RPMI7951 (cell line): ENCODE measurements at regions not wholly inside any gene's neighbourhood (a gene's known extent, or its start where the extent isn't known, plus 50 kb on each side); places are given as distances from the start of the nearest gene placed in this dataset.

Experiments used
- DNase-seq: peaks from one replicate; pipeline ENCODE4 v3.0.0-alpha.2; 2012; ENCODE audit warnings: low read depth

DNA sequence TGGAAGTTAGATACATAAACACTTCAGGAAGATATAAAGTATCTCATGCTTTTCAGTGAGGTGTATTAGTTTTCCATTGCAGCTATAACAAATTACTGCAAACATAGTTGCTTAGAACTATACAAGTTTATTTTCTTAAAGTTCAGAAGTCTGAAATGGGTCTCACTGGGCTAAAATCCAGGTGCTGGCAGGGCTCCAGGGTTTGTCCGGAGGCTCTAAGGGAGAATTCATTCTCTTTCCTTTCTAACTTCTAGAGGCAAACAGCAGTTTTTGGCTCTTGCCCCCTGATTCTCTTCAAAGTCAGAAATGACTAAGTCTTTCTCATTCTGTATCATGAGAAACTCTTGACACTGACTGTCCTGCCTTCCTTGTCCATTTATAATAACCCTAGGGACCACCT, 138.8 kb downstream of the AASDHPPT start:
- no peak for DNase-seq

DNA sequence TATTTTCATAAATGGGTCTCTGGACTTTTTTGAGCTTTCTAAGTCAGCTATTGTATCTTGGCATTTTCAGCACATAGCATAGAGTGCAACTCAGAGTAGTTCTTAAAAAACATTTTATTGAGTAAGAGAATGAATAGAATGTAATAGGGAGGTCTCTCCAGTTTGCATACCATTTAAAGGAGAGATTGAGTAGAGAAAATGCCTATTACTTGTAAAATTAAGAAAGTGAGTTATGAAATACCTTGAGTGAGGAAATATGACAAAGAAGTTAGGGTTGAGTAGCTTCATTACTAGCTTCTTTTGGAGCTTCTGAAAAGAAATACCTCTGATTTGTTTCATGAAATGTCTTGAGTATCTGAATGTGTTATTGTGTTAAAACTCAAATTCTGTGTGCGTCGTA, 140.0 kb downstream of the AASDHPPT start:
- no peak for DNase-seq

DNA sequence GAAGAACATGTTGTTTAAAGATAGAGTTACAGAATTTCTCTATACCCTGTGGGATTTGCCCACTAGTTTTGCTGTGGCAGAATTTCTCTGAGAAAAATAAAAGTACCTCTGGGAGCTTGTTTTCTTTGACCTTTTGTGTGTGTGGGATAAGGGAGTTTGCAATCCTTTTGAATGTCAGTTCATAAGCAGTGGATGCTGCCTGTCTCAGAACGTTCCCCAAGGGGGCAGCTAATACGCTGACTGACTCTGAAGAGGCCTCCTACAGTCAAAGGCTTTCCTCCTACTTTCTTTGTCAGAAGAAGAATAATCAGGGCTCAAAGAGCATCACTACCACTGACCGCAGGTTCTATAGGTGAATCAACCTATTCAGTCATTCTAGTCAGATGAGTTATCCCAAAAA, 140.6 kb downstream of the AASDHPPT start:
- DNase-seq, result no peak

DNA sequence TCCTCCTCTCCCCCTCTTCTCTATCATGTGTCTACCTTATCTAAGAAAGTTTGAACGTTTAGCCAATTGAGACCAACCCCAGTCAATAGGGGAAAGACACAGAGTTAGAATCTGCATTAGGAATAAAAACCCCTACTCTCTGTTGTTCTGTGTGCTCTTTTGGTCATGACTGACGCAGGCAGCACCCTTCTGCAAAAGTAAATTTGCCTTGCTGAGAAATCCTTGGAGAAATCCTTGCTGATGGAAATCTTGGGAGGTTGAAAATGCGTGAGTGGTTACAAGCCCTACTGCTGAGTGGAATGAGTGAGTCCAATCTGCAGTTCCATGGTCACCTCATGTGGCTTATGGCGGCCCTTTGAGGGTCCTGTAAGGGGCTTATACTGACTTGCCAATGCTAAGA, 145.2 kb downstream of the AASDHPPT start:
- DNase-seq, result no peak

DNA sequence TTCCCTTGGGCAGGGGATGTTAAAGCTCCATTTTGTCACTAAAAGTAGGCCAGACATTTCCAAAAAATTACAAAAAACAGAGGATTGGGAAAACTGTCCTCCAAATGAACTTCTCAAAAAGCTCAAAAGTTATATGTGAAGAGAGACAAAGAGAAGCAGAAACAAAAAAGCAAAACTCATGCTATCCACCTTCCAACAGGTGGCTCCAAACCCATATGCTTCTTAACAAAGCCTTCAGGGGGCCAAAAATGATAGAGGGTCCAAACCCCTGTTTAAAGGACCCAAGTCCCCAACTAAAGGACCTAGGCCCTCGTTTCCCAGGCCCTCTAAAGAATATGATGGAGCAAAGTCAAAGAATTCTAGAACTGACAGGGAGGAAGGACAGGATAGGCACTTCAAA, 146.7 kb downstream of the AASDHPPT start:
- no peak for DNase-seq

DNA sequence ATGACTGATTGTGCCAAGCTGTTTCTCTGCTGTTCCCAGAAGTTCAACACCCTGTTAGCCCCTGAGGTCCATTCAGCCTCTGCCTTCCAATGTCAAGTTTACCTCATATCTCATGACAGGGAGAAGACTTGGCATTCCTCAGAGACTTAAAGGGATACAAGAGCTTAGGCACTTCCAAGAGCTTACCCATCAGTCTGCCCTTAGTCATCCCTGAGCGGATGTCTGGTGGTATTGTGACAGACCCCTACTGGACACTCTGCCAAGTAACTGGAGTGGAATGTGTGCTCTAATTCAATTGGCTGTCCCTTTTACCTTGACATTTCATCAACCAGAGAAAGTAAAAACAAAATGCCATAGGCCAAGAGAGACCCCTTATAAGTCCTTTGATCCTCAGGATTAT, 151.5 kb downstream of the AASDHPPT start:
- DNase-seq, result peak; percentile 29

DNA sequence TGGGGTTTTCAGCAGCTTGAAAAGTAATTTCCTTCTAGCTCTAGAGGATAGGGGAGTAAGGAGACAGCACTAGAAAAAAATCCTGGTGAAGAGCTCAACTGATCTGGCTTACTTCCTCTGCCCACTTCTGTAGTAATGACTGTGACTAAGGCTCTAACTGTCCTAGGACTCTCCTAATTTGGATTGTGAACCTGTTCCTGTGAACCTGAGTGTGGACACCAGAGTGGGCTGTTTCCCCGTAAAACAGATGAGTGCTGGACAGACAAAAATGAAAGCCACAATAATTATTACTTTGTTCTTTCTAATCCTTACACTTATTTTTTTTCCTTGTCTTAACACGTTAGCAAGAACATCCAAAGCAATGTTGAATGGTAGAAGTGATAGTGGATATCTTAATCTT, 154.1 kb downstream of the AASDHPPT start:
- DNase-seq, result peak; percentile 35

DNA sequence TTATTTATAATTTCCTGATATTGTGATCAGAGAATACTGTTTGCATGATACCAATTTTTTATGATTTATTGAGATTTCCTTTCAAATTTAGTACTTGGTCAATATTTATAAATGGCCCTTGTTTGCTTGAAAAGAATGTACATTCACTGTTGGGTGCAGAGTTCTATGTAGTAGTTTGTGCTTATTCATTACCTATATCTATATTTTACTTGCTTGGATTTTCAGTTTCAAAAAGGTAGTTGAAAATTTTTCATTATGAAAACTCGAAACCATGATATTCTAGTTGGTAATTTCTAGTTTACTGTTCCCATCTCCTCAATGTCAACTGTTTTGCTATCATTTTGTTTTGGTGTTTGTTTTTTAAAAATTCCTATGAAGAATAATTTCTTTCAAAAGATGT, 155.7 kb downstream of the AASDHPPT start:
- DNase-seq, result no peak

DNA sequence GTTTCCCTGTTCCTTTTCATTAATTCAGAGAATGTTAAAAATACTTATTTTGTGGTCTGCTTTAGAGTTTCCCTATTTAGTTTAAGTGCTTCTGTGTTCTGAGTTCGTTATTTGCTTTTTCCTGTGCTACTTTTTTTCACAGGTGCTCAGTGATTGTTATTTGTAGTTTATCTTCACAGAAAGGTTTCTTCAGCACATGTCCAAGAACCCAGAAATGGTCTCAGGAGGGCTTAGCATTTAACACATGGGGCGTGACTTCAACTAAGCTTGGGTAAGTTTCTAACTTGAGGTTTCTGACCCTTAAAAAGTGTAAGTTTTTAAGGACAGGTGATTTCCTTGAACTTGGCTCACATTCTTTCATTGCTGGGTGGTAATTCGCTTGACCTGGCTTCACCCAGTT, 157.3 kb downstream of the AASDHPPT start:
- DNase-seq, result no peak

DNA sequence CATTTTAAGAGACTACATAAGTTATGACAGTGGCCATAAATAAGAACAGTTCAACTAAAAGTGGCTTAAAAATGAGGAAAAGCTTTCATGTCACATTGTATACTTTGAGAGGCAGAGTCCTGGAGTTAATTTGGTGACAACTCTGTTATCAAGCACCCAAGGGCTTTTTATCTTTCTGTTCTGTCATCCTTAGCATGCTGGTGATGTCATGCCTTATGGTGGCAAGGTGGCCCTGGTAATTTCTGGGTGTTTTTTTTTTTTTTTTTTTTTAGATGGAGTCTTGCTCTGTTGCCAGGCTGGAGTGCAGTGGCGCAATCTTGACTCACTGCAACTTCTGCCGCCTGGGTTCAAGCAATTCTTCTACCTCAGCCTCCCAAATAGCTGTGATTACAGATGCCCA, 158.8 kb downstream of the AASDHPPT start:
- no peak for DNase-seq

DNA sequence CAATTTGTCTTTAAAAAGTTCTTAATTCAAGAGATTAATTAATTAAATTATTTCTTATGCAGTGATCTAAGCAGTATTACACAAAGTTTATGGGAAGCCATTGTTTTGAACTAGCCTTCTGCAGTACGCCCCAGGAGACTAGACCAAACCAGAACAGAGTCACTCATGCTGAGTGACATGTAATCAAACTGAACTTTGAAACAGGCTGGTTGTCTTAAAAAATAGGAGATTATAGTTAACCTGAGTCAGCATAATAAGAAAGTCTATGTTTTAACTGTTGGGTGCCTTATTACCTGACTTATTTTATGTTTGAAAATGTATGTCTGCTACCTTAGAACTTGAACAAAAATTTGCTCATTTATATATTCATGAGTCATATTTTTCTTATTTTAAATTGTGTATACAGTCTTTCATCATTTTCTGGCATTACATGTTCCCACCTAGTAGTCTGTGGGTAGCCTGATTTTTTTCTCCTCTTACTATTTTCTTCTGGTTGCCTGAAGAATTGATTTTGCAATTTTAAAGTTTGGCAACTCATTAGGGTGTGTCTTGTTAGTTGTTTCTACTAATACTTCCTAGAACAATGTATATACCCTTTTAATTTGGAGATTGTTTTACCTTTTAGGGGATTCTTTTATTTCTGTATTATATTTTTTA, 161.4 kb downstream of the AASDHPPT start:
- DNase-seq, result no peak

DNA sequence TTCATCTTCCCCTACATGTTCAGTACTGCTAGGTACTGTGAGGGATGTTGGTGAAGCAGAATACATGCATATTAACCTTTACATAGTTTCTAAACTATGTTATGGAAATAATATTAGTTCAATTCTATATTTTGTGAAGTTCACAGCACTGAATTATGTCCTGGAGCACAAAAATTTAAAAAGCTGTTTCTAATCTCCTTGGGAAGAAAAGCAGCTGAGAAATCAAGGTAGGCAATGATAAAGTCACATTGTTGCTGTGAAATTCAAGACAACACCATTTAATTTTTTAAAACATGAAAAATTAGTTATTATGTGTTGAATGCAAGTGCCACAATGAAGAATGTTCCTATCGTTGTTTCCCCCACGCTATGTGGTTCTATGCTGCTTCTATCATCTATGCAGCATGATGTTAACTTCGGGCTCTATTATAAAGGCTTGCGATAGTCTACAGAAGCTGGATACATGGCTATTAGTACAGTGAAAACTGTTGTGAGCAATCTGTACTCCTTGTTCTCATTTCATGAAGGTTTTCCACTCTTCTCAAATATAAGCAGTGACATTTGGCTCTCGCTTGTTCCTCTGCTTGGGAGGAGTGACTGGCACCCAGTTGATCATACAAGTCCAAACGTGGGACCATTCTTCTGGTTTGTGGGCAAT, 164.3 kb downstream of the AASDHPPT start:
- no peak for DNase-seq

DNA sequence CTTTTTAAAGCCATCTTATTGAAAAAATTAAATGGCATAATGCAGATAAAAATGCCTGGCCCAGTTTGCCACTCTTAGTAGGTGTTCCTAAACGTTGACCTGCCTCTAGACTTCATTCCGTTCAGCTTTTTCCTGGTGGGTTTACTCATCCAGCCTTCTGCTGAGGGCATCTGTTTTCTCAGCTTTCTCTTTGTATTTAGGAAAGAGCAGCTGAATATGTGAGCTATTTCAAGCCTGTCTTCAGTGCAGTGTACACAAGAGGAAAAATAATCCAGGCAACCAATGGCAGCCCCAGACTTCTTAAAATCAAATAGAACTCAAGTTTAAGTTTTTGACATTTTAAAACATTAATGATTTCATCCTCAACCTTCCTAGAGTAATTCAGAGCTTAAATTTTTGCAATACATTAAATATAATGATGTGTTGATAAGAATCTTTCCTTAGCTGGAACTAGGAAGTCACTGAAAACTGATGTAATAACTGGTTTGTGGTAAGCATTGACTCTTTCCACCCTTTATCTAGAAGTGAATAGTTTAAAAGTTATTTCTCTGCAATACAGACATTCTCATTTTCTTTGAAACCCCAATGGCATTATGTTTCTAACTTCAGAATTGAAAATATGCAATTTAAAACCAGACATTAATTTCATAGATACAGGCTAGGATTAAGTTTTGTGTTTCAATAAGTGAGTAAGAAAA, 165.4 kb downstream of the AASDHPPT start:
- no peak for DNase-seq

DNA sequence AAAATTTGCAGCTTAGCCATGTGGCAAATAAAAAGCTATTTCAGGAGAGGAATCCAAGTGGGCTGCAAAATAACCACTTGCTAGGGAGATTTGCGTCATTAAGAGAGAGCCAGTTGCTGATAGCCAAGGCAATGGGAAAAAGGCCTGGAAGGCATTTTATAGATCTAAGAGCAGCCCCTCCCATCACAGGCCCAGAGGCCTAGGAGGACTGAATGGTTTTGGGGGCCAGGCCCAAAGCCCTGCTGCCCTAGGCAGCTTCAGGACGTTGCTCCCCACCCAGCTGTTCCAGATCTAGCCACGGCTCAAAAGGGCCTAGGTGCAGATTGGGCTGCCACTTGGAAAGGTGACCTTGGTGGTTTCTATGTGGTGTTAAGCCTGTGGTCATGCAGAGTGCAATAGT, 169.0 kb downstream of the AASDHPPT start:
- DNase-seq, result no peak

DNA sequence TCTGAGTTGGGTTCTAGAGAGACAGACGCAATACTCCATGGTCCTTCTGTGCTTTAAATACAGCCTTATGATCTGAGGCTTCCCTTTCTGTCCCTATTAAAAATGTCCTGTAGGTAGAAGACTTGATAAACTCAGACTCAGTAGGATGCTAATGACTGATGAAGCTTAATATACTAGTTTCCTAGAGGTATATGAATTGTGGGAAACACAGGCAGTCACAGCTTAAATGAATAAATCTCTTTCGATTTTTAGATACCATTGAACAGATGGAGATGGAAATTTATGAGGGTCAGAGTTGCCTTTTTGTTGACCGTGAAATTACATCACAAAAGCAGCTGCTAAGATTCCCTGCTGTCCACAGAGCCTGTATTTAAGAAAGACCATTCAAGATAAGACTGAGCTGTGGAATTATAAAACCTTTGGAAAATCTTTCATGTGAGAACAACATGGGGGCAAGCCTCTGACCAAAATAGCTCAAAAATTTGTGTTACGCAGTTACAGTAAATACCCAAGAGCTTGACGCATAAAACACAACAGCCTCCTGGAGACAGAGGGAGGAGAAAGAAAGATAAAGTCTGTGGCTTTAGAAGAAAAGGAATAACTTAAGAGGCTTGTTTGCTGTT, 172.3 kb downstream of the AASDHPPT start:
- DNase-seq, result no peak

DNA sequence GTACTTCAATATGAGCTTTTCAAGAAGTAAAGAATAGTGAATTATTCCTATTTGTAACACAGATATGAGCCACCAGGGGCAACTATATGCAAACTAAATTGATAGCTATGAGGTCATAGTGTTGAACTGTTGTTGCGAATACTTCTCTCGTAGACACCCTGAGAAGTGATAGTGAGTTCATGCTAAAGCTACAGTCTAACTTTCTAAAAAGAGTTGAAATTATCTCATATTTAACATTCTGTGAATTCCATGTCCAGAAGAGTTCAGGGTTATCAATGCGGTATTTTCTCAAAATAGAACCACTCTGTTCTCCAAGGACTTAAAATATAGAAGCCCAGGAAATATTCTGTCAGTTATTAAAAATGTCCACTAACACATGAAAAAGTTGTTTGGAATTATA, 185.4 kb downstream of the AASDHPPT start:
- DNase-seq, result no peak

DNA sequence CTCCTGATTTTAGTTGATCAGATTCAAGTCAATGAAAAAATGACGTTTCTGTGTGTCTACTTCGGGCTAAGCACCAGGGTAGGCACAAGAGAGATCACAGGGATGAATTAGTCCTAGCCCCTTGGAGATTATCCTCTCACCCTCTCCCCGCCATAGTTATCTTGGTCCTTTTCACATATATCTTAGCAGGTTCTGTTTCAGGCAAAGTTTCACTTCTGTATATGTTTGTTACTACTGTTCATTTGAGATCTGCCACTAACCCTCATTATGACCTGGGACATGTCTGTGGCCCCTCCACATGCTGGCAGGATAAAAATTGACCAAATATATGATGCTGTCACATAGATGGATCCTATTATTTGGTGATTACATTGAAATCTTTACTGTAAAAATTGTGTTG, 186.1 kb downstream of the AASDHPPT start:
- no peak for DNase-seq

DNA sequence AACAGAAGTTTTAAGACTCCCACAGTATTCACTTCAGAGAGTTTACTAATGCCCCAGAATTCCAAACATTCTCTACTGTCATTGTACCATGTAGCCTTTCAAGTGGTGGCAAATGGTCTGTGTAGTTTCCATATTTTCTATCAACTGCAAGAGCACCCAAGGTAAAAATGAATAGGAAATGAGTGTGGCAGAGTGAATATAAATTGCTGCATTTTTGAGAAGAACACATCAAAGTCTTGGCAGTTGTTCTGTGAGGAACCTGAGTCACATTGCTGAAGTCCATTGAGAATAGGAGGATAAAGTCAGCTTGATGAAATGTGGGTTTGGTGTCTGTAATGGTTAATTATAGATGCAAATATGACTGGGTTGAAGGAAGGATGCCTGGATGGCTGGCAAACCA, 193.6 kb downstream of the AASDHPPT start:
- peak; percentile 12 for DNase-seq

DNA sequence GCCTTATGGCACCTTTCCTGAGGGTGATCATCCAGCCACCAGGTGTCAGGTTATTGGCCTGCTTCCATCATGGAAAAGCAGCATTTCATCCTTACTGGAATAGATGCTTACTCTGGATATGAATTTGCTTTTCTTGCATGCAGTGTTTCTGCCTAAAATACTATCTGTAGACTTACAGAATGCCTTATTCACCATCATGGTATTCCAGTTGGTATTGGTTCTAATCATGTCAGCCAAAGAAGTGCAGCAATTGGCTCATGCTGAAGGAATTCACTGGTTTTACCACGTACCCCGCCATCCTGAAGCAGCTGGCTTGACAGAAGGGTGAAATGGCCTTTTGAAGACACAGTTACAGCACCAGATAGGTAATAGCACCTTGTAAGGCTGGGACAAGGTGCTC, 194.2 kb downstream of the AASDHPPT start:
- DNase-seq, result peak; percentile 46

DNA sequence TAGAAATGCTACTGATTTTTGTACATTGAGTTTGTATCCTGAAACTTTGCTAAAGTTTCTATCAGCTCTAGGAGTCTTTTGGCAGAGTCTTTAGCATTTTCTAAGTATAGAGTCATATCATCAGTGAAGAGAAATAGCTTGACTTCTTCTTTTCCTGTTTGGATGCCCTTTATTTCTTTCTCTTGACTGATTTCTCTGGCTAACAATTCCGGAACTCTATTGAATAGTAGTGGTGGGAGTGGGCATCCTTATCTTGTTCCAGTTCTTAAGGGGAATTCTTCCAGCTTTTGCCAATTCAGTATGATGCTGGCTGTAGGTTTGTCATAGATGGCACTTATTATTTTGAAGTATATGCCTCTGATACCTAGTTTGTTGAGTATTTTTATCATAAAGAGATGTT, 197.7 kb downstream of the AASDHPPT start:
- DNase-seq, result no peak

DNA sequence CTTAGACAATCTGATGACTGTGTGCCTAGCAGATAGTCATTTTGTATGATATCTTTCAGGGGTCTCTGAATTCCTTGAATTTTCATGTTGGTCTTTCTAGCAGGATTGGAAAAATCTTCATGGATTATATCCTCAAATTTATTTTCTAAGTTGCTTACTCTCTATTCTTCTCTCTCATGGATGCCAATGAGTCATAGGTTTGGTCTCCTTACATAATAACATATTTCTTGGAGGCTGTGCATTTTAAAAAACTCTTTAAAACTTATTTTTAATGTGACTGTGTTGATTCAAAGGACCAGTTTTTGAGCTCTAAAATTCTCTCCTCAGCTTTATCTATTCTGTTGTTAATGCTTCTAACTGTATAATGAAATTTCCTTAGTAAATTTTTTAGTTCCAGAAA, 198.7 kb downstream of the AASDHPPT start:
- DNase-seq, result no peak

DNA sequence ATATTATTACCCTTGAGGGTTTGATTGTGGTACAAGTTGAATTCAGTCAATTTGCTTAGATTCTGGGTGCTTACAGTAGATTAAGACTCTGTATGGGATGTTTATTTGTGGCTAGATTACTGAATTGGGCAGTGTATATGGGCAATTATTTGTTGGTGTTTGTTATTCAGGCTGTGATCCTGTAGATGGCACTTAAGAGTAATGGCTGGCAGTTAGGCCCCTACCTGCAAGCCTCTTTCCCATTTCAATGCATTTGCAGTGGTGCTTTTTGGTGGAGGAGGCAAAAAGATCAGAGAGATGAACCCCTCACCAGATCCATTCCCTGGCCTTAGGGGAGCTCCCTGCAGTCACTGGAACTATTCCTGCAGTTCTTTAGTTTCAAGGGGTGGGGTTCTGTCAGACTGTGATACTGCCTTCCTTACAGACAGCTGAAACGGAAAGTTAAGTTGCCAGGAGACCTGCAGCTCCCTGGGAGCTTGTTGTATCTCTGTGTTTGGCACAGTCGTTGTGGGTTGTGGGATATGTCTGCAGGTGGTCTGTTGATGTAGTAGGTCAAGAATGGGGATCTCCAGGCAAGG, 199.5 kb downstream of the AASDHPPT start:
- DNase-seq, result peak; percentile 20

DNA sequence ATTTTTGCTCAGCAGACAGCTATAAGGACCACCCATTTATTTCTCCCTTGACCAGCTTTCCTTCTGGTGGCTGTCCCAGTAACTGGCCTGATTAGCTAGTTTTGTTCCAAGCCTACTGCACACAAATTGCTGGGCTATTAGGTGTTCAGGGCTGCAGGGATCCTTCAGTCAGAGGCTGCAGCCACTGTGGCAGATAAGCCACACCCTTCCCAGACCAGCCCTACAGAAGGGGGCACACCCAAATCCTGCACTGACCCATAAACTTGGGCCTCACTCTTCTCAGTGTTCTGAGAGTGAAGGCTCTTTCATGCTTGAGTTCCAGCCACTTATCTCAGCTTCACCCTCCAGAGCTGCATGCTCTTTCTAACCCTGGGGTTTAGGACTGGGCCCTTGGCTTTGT, 200.0 kb downstream of the AASDHPPT start:
- DNase-seq, result no peak
